GM12878 (cell line): ENCODE measurements at regions not wholly inside any gene's neighbourhood (a gene's known extent, or its start where the extent isn't known, plus 50 kb on each side); places are given as distances from the start of the nearest gene placed in this dataset.

Source experiments
- BMI1 ChIP-seq: fragments of 450-650 bp; IDR thresholded peaks from 2 replicates; pipeline ENCODE4 v1.6.1; 2016; ENCODE audit warnings: mild to moderate bottlenecking, moderate library complexity, borderline replicate concordance
- CBFB ChIP-seq: IDR thresholded peaks from 2 replicates; pipeline ENCODE4 v1.6.1; 2016; ENCODE audit warnings: antibody characterized with exemption, low read depth
- CHD4 ChIP-seq: fragments of 200-600 bp; sonication (generic); IDR thresholded peaks from 2 replicates; pipeline ENCODE4 v1.6.1; 2016; ENCODE audit warnings: mild to moderate bottlenecking
- EP300 ChIP-seq, 2 experiments: fragments of 150-350 bp in 1 of 2; IDR thresholded peaks; 2 replicates each; pipeline ENCODE4 v1.6.1; 2011 to 2012; ENCODE audit warnings: low read depth in 2 of 2, low read length in 2 of 2, borderline replicate concordance in 1 of 2, improper control_type of control experiment in 1 of 2, inconsistent platforms in 1 of 2; ENCODE audit not compliant: control insufficient read depth in 1 of 2
- FOXM1 ChIP-seq: IDR thresholded peaks from 2 replicates; pipeline ENCODE4 v1.6.1; 2012; ENCODE audit warnings: low read depth, mild to moderate bottlenecking, inconsistent platforms, low read length, moderate library complexity
- GABPA ChIP-seq: IDR thresholded peaks from 2 replicates; pipeline ENCODE4 v1.6.1; 2014; ENCODE audit warnings: antibody characterized with exemption, low read depth, mild to moderate bottlenecking, inconsistent platforms
- KLF5 ChIP-seq: fragments of 450-650 bp; IDR thresholded peaks from 2 replicates; pipeline ENCODE4 v1.6.1; 2014; ENCODE audit warnings: mild to moderate bottlenecking; ENCODE audit not compliant: partially characterized antibody
- NFYA ChIP-seq: IDR thresholded peaks from 2 replicates; pipeline ENCODE4 v1.6.1; 2011; ENCODE audit warnings: low read depth, mild to moderate bottlenecking, low read length, improper control_type of control experiment, borderline replicate concordance
- NR2C1 ChIP-seq: fragments of 450-650 bp; IDR thresholded peaks from 2 replicates; pipeline ENCODE4 v1.6.1; 2017; ENCODE audit warnings: antibody characterized with exemption, mild to moderate bottlenecking, moderate library complexity
- RCOR1 ChIP-seq: conservative IDR thresholded peaks from 2 replicates; pipeline ENCODE4 v1.6.1; 2012; ENCODE audit warnings: low read depth, low read length, improper control_type of control experiment
- SIX5 ChIP-seq: IDR thresholded peaks from 2 replicates; pipeline ENCODE4 v1.6.1; 2011; ENCODE audit warnings: mild to moderate bottlenecking, low read depth, low read length, moderate library complexity; ENCODE audit not compliant: severe bottlenecking
- SMAD5 ChIP-seq: IDR thresholded peaks from 2 replicates; pipeline ENCODE4 v1.6.1; 2016; ENCODE audit warnings: antibody characterized with exemption, low read depth
- STAT3 ChIP-seq: IDR thresholded peaks from 2 replicates; pipeline ENCODE4 v1.6.1; 2011; ENCODE audit warnings: low read depth, low read length, improper control_type of control experiment
- YY1 ChIP-seq: IDR thresholded peaks from 2 replicates; pipeline ENCODE4 v1.6.1; 2011; ENCODE audit warnings: low read depth, mild to moderate bottlenecking, low read length
- ZNF274 ChIP-seq: IDR thresholded peaks from one replicate; pipeline ENCODE4 v1.8.0; 2011; ENCODE audit not compliant: insufficient read length, insufficient read depth
- TF ChIP-seq, protein P1 (sequence below): IDR thresholded peaks from 2 replicates; pipeline ENCODE4 v1.6.1; 2011; ENCODE audit warnings: low read depth, low read length, improper control_type of control experiment, borderline replicate concordance

GRCh38 chr21:35932232-35932911 is 128.0 kb downstream of the SETD4 start (continued):
- no peak for TF ChIP-seq KLF5
- TF ChIP-seq NR2C1, result no peak
- no peak for TF ChIP-seq ZNF274
- TF ChIP-seq NFYA, result no peak
- no peak for TF ChIP-seq EP300 (IDR thresholded peaks at IDR 0.05; ENCODE audit: borderline replicate concordance in 1 of 2, control insufficient read depth in 1 of 2, low read depth in 2 of 2, low read length in 2 of 2)
- TF ChIP-seq SIX5, result no peak
- no peak for TF ChIP-seq YY1
- no peak for TF ChIP-seq CHD4
- no peak for TF ChIP-seq CBFB
- TF ChIP-seq RCOR1, result no peak
- TF ChIP-seq STAT3, result no peak
- TF ChIP-seq FOXM1, result no peak
- no peak for TF ChIP-seq BMI1
- TF ChIP-seq, protein P1, sequence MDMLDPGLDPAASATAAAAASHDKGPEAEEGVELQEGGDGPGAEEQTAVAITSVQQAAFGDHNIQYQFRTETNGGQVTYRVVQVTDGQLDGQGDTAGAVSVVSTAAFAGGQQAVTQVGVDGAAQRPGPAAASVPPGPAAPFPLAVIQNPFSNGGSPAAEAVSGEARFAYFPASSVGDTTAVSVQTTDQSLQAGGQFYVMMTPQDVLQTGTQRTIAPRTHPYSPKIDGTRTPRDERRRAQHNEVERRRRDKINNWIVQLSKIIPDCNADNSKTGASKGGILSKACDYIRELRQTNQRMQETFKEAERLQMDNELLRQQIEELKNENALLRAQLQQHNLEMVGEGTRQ, result no peak
- TF ChIP-seq GABPA, result no peak
- TF ChIP-seq SMAD5, result no peak
